ENCODE measurements at regions not wholly inside any gene's neighbourhood (a gene's known extent, or its start where the extent isn't known, plus 50 kb on each side); places are given as distances from the start of the nearest gene placed in this dataset.
"Not testable (repeated sequence)": the region's sequence is repeated elsewhere in the genome, so short reads cannot be mapped to it uniquely, and the experiment has no call there.

DNA sequence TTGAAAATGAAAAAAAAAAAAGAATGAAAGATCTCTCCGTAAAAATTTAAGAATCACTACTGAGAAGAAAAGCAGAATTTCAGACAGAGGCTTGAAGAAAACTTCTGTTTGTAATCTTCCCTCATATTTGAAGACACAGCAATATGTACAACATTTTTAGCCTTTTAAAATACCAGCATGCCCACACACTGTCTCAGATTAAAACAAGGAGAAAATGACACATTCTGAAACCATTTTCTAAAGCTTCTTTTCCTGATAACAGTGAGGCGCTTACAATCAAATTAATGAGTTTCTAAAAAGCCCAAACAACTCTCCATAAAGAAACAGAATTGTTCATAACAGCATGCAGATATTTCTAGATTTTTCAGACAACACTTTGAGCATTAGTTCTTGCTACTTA is 317.4 kb downstream of the BCL2L11 start:
- DNase-seq (ENCODE audit: low read depth, low spot score); H3K36me3 ChIP-seq (ENCODE audit: insufficient read depth, insufficient read length, low read length); H3K4me1 ChIP-seq (ENCODE audit: insufficient read depth, insufficient read length); H3K9me3 ChIP-seq (ENCODE audit: insufficient read depth, low read length); H3K27me3 ChIP-seq (ENCODE audit: insufficient read depth, insufficient read length); H3K4me3 ChIP-seq (ENCODE audit: insufficient read length, low read depth); H3K9ac ChIP-seq (ENCODE audit: insufficient read length, low read depth): not testable (repeated sequence)

DNA sequence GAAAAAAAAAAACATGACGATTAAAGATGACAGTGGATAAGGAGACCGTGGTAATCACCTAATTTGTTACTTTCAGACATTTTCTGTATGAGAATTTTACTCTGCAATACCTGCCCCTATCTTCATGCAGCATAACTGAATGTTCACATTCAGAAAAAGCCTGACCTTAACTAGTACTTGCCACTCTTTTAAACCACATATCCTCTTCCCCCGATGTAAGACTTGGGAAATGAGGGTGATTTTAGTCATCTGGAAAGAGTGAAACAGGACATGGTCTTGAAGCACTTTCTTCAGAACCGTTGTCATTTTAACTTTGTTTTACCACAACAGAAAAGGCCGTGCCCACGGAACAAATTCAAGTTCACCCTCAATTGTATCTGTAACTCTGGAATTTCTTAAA is 318.5 kb downstream of the BCL2L11 start:
- not testable (repeated sequence) for H3K9ac ChIP-seq (ENCODE audit: insufficient read length, low read depth); H3K4me3 ChIP-seq (ENCODE audit: insufficient read length, low read depth); DNase-seq (ENCODE audit: low read depth, low spot score); H3K36me3 ChIP-seq (ENCODE audit: insufficient read depth, insufficient read length, low read length); H3K4me1 ChIP-seq (ENCODE audit: insufficient read depth, insufficient read length); H3K9me3 ChIP-seq (ENCODE audit: insufficient read depth, low read length); H3K27me3 ChIP-seq (ENCODE audit: insufficient read depth, insufficient read length)

DNA sequence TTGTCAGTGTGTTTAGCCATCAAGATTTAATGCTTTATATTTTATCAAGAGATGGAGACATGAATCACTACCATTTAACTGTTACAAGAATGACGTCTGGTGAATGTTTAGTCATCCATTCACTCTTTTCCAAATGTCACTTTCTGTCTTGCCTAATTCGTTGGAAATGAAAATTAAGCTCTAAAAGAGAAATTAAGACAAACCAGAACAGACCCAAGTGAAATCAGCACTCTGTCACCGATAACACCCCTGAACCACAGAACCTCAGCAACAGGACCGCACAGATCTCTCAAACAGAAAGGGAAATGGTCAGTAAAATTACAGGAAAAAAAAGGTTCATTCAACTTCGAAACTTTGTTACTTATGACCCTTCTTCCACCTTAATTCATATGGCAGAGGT is 320.9 kb downstream of the BCL2L11 start:
- not testable (repeated sequence) for H3K9ac ChIP-seq (ENCODE audit: insufficient read length, low read depth); H3K9me3 ChIP-seq (ENCODE audit: insufficient read depth, low read length); H3K27me3 ChIP-seq (ENCODE audit: insufficient read depth, insufficient read length); H3K4me1 ChIP-seq (ENCODE audit: insufficient read depth, insufficient read length); DNase-seq (ENCODE audit: low read depth, low spot score); H3K4me3 ChIP-seq (ENCODE audit: insufficient read length, low read depth); H3K36me3 ChIP-seq (ENCODE audit: insufficient read depth, insufficient read length, low read length)

DNA sequence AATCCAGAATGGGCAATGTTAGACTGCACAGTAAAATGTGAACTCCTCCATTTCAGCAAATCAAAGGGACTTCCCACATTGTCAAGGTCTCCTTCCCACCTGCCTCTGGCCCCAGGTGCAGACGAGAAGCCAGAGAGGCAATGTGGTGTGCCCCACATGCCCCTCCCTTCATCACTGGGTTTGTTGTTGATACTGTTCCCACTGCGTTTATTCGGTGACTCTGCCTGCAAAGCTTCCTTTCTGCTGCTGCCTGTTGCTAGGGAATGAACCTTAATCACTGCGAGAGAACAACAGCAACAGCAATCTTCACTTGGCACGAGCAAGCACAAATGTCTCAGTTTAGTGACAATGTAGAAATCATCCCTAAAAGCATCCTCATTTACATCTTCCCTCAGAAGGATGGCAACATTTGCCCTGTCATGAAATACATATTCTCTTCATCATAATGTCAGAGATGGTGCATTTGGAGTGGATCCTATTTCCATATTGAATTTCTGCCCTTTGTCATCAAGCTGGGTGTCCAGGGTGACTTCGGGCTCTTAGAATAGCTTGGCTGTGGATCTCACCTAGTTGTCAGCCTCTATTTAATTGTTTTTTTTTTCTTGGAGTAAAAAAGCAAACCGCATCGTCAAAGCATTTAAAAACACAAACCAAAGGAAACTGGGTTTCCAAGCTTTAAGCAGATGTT is 322.2 kb downstream of the BCL2L11 start:
- DNase-seq (ENCODE audit: low read depth, low spot score); H3K27me3 ChIP-seq (ENCODE audit: insufficient read depth, insufficient read length); H3K36me3 ChIP-seq (ENCODE audit: insufficient read depth, insufficient read length, low read length); H3K9ac ChIP-seq (ENCODE audit: insufficient read length, low read depth); H3K4me3 ChIP-seq (ENCODE audit: insufficient read length, low read depth); H3K4me1 ChIP-seq (ENCODE audit: insufficient read depth, insufficient read length); H3K9me3 ChIP-seq (ENCODE audit: insufficient read depth, low read length): not testable (repeated sequence)

DNA sequence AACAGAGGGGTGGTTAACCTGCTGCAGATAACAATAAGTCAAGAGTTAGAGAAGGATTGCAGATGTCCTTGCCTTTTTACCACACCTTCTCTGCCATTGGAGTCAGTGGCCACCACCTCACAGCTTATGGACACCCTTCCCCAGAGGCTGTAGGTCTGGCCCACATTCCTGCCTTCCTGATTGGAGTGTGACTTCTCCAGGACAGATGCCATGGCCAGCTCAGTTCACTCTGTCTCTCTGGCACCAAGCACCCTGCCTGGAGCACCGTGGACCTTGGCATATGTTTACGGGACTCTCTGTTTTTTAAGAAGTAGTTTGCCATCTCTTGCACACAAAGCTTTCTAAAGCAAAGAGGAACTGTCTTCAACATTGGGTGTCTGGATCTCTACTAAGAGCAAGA is 323.8 kb downstream of the BCL2L11 start:
- not testable (repeated sequence) for H3K9me3 ChIP-seq (ENCODE audit: insufficient read depth, low read length); H3K4me1 ChIP-seq (ENCODE audit: insufficient read depth, insufficient read length); H3K4me3 ChIP-seq (ENCODE audit: insufficient read length, low read depth); H3K36me3 ChIP-seq (ENCODE audit: insufficient read depth, insufficient read length, low read length); H3K27me3 ChIP-seq (ENCODE audit: insufficient read depth, insufficient read length); H3K9ac ChIP-seq (ENCODE audit: insufficient read length, low read depth); DNase-seq (ENCODE audit: low read depth, low spot score)

DNA sequence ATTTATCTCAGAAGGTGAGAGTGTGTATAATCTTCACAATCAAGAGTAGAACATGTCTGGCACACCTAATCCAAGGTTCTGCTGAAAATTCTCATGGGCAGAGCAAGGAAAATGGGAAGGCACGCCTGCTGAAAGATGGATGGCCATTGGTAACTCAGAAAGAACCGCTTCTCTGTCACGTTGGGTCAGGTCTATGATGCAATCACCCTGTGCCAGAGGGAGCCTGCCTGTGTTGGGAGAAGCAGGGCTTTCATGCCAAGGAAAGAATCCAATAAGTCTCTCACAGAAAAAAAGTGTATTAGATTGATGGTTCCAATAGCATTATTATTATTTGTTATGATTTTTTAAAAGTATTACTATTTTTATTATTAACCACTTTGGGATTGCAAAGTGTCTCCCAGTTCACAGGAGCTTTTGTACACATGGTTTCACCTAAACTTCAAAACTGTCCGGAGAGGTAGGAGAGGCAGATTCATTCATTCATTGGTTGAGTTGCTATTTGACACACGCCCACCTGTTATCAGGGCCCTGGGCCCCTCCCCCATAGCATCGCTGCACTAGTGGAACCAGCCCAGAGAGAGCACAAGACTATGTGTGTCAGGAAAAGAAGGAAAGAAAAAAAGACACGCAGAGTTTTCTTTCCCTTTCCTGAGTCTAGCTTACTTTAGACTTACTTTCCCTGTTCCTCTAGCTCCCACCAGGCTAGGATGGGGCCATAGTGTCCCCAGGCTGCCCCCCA is 324.6 kb downstream of the BCL2L11 start:
- H3K4me1 ChIP-seq (ENCODE audit: insufficient read depth, insufficient read length); H3K9me3 ChIP-seq (ENCODE audit: insufficient read depth, low read length); H3K9ac ChIP-seq (ENCODE audit: insufficient read length, low read depth); H3K27me3 ChIP-seq (ENCODE audit: insufficient read depth, insufficient read length); H3K36me3 ChIP-seq (ENCODE audit: insufficient read depth, insufficient read length, low read length); H3K4me3 ChIP-seq (ENCODE audit: insufficient read length, low read depth); DNase-seq (ENCODE audit: low read depth, low spot score): not testable (repeated sequence)

DNA sequence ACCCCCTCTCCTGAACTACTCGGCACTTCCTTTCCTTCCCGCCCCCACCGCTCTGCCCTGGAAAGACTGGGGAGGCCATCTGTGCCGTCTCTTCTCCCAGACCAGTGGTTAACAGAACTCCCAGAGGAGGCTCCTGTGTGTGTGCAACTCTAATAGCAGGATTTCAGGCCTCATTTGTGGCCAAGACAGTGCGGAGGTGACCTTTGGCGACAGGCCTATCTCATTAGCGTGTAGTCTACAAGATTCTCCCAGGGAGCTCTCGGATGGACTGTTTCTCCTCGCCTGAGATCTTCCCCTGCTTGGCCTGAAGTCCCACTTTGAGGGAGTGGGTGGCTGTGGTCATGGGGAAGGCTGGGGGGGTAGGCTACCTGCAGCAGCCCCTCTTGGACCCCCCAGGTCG is 325.2 kb downstream of the BCL2L11 start:
- H3K36me3 ChIP-seq (ENCODE audit: insufficient read depth, insufficient read length, low read length); H3K9ac ChIP-seq (ENCODE audit: insufficient read length, low read depth); H3K27me3 ChIP-seq (ENCODE audit: insufficient read depth, insufficient read length); H3K4me3 ChIP-seq (ENCODE audit: insufficient read length, low read depth); H3K4me1 ChIP-seq (ENCODE audit: insufficient read depth, insufficient read length); H3K9me3 ChIP-seq (ENCODE audit: insufficient read depth, low read length); DNase-seq (ENCODE audit: low read depth, low spot score): not testable (repeated sequence)

DNA sequence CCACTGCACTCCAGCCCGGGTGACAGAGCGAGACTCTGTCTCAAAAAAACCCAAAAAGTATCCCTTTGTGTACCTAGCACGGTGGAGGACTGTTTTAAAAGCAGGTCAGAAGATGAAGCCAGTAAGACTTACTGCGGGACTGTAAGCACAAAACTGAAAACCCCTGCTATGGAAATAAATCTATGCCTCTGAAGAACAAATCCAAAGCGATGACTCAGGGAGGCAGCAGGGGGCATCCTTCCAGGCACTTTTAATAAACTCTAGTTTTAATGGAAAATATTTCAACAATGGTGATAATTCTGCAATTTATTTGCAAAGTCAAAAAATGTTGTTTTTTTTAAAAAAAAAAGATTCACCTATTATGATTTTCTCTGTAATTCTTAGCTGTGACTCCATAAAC is 326.8 kb downstream of the BCL2L11 start:
- H3K9ac ChIP-seq (ENCODE audit: insufficient read length, low read depth); H3K9me3 ChIP-seq (ENCODE audit: insufficient read depth, low read length); DNase-seq (ENCODE audit: low read depth, low spot score); H3K4me1 ChIP-seq (ENCODE audit: insufficient read depth, insufficient read length); H3K36me3 ChIP-seq (ENCODE audit: insufficient read depth, insufficient read length, low read length); H3K4me3 ChIP-seq (ENCODE audit: insufficient read length, low read depth); H3K27me3 ChIP-seq (ENCODE audit: insufficient read depth, insufficient read length): not testable (repeated sequence)

DNA sequence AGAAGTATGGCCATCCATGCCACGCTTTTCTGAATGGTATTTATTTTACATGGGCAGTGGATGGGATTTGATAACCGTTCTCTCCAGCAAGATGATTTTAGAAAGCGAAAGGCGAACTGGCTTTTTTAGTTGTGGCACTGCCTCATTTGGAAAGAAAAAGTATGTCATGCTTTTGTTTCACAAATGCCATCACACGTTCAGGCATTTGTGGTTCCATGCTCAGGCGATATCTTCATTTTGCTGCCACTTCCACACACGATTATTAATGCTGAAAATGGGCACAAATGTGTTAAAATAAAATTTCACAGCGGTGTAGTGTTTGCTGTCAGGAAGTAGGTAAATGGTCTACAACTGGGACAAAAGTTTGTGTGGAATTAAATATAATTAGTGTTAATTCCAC is 328.1 kb downstream of the BCL2L11 start:
- not testable (repeated sequence) for DNase-seq (ENCODE audit: low read depth, low spot score); H3K9ac ChIP-seq (ENCODE audit: insufficient read length, low read depth); H3K36me3 ChIP-seq (ENCODE audit: insufficient read depth, insufficient read length, low read length); H3K27me3 ChIP-seq (ENCODE audit: insufficient read depth, insufficient read length); H3K9me3 ChIP-seq (ENCODE audit: insufficient read depth, low read length); H3K4me1 ChIP-seq (ENCODE audit: insufficient read depth, insufficient read length); H3K4me3 ChIP-seq (ENCODE audit: insufficient read length, low read depth)

DNA sequence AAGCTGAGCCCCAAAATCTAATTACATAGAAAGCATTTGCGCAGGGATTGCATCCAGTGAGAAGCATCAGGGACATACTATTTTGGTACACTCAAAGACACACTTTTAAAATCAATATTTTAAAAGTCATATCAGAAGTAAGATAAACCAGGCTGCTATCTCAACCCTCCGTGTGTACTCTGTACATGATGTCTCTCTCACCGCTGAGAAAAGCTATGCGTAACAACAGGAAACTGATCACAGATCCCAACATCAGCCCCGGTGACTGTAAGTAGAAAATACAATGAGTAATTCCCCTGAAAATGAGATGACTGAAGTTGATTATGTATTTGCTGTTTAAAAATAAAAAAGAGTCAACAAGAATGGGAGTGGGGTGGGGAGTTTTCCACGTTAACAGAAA is 329.8 kb downstream of the BCL2L11 start:
- not testable (repeated sequence) for H3K4me3 ChIP-seq (ENCODE audit: insufficient read length, low read depth); H3K9ac ChIP-seq (ENCODE audit: insufficient read length, low read depth); H3K4me1 ChIP-seq (ENCODE audit: insufficient read depth, insufficient read length); H3K9me3 ChIP-seq (ENCODE audit: insufficient read depth, low read length); DNase-seq (ENCODE audit: low read depth, low spot score); H3K36me3 ChIP-seq (ENCODE audit: insufficient read depth, insufficient read length, low read length); H3K27me3 ChIP-seq (ENCODE audit: insufficient read depth, insufficient read length)

DNA sequence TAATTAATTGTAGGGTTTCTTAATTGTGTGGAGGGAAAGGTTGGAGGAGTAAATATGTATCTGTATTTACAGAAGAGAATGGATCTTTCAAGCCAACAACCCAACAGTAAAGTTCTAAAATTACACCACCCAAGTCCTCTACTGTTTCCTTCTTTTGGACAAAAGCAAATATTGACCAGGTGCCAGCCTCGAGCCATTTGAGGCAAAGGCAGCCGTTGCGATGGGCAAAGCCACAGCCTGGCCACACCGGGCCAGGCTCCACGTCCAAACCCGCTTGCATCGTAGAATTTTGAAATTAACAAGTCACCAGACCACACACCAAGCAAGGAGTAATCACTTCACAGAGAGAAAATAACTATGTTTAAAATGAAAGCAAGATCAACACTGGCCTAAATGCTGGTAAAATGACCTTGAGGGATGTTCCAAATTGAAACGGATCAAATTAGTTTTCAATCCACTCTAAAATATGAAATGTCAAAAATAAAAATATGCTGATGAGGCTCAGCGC is 331.0 kb downstream of the BCL2L11 start:
- not testable (repeated sequence) for DNase-seq (ENCODE audit: low read depth, low spot score)

DNA sequence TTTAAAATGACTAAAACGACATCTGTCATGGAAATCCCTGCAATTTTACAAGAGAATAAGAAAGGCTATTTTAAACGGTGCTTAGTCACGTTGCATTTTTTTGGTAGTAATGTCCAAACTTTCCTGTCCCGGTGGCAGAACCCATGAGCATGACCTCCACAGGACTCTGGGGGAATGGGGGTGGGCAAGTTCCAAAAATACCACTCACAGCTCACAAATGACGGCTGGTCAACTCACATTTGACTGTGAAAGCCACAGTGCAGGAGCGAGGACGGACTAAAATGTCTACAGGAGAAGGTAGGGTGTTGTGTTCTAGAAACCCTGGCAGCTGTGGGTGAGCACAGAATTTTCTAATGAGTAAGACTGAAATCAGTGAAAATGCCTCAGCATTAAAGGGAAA is 331.5 kb downstream of the BCL2L11 start:
- H3K36me3 ChIP-seq (ENCODE audit: insufficient read depth, insufficient read length, low read length); DNase-seq (ENCODE audit: low read depth, low spot score); H3K9ac ChIP-seq (ENCODE audit: insufficient read length, low read depth); H3K4me1 ChIP-seq (ENCODE audit: insufficient read depth, insufficient read length); H3K9me3 ChIP-seq (ENCODE audit: insufficient read depth, low read length); H3K27me3 ChIP-seq (ENCODE audit: insufficient read depth, insufficient read length); H3K4me3 ChIP-seq (ENCODE audit: insufficient read length, low read depth): not testable (repeated sequence)

More for the DNA sequence above, 331.0 kb downstream of the BCL2L11 start:
- not testable (repeated sequence) for H3K27me3 ChIP-seq (ENCODE audit: insufficient read depth, insufficient read length); H3K9ac ChIP-seq (ENCODE audit: insufficient read length, low read depth); H3K4me1 ChIP-seq (ENCODE audit: insufficient read depth, insufficient read length); H3K9me3 ChIP-seq (ENCODE audit: insufficient read depth, low read length); H3K4me3 ChIP-seq (ENCODE audit: insufficient read length, low read depth); H3K36me3 ChIP-seq (ENCODE audit: insufficient read depth, insufficient read length, low read length)

Measured in NT2/D1 (cell line).